ENCODE measurements at regions not wholly inside any gene's neighbourhood (a gene's known extent, or its start where the extent isn't known, plus 50 kb on each side); places are given as distances from the start of the nearest gene placed in this dataset.

DNA sequence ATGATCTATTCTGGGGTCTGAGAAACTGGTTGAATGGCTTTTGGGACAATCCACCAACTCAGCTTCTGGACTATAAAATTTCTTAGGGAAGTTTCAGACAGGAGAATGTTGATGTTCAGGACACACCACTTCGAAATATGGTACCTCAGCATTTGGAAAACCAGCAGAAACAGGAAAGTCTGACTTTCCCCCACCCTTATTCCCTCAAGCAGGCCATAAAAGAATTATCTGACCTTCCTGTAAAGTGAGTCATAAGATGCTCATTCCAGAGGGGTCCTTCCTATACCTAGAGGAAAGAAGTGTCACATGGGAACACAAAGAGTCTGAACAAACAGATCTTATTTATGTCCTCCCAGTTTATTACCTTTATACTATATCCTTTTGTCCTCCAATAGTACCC is 415.0 kb downstream of the CPS1 start:
- no peak for TF ChIP-seq POLR2A (IDR thresholded peaks at IDR 0.05; ENCODE audit: borderline replicate concordance, extremely low read depth, insufficient read depth, insufficient read length)
- no peak for TF ChIP-seq EGR1 (IDR thresholded peaks at IDR 0.05; ENCODE audit: low read depth)
- no peak for TF ChIP-seq SP1 (IDR thresholded peaks at IDR 0.05; ENCODE audit: low read depth)
- TF ChIP-seq, protein P1, sequence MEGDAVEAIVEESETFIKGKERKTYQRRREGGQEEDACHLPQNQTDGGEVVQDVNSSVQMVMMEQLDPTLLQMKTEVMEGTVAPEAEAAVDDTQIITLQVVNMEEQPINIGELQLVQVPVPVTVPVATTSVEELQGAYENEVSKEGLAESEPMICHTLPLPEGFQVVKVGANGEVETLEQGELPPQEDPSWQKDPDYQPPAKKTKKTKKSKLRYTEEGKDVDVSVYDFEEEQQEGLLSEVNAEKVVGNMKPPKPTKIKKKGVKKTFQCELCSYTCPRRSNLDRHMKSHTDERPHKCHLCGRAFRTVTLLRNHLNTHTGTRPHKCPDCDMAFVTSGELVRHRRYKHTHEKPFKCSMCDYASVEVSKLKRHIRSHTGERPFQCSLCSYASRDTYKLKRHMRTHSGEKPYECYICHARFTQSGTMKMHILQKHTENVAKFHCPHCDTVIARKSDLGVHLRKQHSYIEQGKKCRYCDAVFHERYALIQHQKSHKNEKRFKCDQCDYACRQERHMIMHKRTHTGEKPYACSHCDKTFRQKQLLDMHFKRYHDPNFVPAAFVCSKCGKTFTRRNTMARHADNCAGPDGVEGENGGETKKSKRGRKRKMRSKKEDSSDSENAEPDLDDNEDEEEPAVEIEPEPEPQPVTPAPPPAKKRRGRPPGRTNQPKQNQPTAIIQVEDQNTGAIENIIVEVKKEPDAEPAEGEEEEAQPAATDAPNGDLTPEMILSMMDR (IDR thresholded peaks at IDR 0.05 in 2 of 3, conservative IDR thresholded peaks at IDR 0.05 in 1 of 3; ENCODE audit: borderline replicate concordance in 1 of 3, insufficient read depth in 1 of 3, low read depth in 2 of 3, low read length in 2 of 3): no peak
- no peak for TF ChIP-seq POLR2AphosphoS5 (IDR thresholded peaks at IDR 0.05; ENCODE audit: low read depth, low read length)
- TF ChIP-seq, protein P2, sequence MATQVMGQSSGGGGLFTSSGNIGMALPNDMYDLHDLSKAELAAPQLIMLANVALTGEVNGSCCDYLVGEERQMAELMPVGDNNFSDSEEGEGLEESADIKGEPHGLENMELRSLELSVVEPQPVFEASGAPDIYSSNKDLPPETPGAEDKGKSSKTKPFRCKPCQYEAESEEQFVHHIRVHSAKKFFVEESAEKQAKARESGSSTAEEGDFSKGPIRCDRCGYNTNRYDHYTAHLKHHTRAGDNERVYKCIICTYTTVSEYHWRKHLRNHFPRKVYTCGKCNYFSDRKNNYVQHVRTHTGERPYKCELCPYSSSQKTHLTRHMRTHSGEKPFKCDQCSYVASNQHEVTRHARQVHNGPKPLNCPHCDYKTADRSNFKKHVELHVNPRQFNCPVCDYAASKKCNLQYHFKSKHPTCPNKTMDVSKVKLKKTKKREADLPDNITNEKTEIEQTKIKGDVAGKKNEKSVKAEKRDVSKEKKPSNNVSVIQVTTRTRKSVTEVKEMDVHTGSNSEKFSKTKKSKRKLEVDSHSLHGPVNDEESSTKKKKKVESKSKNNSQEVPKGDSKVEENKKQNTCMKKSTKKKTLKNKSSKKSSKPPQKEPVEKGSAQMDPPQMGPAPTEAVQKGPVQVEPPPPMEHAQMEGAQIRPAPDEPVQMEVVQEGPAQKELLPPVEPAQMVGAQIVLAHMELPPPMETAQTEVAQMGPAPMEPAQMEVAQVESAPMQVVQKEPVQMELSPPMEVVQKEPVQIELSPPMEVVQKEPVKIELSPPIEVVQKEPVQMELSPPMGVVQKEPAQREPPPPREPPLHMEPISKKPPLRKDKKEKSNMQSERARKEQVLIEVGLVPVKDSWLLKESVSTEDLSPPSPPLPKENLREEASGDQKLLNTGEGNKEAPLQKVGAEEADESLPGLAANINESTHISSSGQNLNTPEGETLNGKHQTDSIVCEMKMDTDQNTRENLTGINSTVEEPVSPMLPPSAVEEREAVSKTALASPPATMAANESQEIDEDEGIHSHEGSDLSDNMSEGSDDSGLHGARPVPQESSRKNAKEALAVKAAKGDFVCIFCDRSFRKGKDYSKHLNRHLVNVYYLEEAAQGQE (IDR thresholded peaks at IDR 0.05; ENCODE audit: low read depth): no peak
- TF ChIP-seq TCF7L2 (IDR thresholded peaks at IDR 0.05; ENCODE audit: borderline replicate concordance, extremely low read depth, insufficient read depth, insufficient read length): no peak
- TF ChIP-seq RAD21 (IDR thresholded peaks at IDR 0.05; ENCODE audit: low read depth): no peak
- no peak for TF ChIP-seq JUND (IDR thresholded peaks at IDR 0.05)

All from HCT116 (cell line).